ENCODE measurements at regions not wholly inside any gene's neighbourhood (a gene's known extent, or its start where the extent isn't known, plus 50 kb on each side); places are given as distances from the start of the nearest gene placed in this dataset.

GRCh38 chr4:160701671-160702070 is 1462.1 kb downstream of the FSTL5 start:
- no peak for TF ChIP-seq E2F1 (CRISPR knock-in tag; IDR thresholded peaks at IDR 0.05)
- TF ChIP-seq CTCF (IDR thresholded peaks at IDR 0.05) = no peak
- no peak for TF ChIP-seq ESRRA (CRISPR knock-in tag; IDR thresholded peaks at IDR 0.05; ENCODE audit: borderline replicate concordance)
- TF ChIP-seq AFF4 (CRISPR knock-in tag; IDR thresholded peaks at IDR 0.05; ENCODE audit: borderline replicate concordance) = no peak

Data from WTC11 (cell line).